Bone marrow (tissue), 2 donors: ENCODE measurements at regions not wholly inside any gene's neighbourhood (a gene's known extent, or its start where the extent isn't known, plus 50 kb on each side); places are given as distances from the start of the nearest gene placed in this dataset.
"Not testable (repeated sequence)": the region's sequence is repeated elsewhere in the genome, so short reads cannot be mapped to it uniquely, and the experiment has no call there.

Experiments used
- DNase-seq, 2 donors: peaks; one replicate each; lab custom pipeline; 2025; lab: John Stamatoyannopoulos, UW

DNA sequence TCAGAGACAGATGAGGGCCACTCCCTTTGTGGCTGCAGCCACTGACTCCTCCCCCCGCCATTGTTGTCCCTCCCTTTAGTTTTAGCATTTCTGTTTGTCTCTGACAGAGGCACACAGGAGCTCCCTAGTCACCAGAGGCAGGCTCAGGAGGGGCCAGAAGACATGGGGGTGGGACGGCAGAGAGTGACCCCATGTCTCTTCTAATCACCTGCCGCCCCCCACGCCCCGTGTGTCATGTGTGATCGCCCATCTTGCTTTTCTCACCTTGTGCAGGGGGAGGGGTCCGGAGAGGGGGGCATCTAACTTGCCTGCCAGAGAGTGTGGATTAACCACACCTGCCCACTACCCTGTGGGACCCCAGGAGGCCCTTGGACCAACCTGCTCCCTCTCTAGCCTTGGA, 246.7 kb upstream of the TP53TG3C start:
- DNase-seq, result not testable (repeated sequence)

- not testable (repeated sequence) for DNase-seq
Measured at GRCh38 chr16:32946041-32946560, 247.9 kb upstream of the TP53TG3C start.

DNA sequence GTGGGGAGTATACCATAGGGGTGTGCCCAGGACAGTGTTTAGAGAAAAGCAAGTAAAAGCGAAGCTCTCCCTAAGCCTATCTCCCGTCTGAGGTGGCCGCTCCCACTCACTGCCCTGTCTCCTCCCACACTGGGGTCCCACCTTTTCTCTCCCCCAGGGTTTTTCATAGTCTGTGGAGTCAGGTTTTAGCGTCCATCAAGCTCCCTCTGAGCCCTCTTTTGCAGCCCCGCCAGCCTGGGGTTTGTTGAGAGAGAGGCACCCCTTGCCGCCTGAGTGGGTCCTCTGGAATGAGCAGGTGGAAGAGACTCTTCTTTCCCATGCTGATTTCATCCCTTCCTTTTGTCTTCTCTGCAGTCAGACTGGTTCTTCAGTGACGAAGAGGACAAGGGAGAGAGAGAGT, 248.7 kb upstream of the TP53TG3C start:
- not testable (repeated sequence) for DNase-seq

- not testable (repeated sequence) for DNase-seq
Measured at GRCh38 chr16:32939845-32940244, 254.2 kb upstream of the TP53TG3C start.

- DNase-seq, result not testable (repeated sequence)
Measured at GRCh38 chr16:32937929-32938328, 256.1 kb upstream of the TP53TG3C start.

DNA sequence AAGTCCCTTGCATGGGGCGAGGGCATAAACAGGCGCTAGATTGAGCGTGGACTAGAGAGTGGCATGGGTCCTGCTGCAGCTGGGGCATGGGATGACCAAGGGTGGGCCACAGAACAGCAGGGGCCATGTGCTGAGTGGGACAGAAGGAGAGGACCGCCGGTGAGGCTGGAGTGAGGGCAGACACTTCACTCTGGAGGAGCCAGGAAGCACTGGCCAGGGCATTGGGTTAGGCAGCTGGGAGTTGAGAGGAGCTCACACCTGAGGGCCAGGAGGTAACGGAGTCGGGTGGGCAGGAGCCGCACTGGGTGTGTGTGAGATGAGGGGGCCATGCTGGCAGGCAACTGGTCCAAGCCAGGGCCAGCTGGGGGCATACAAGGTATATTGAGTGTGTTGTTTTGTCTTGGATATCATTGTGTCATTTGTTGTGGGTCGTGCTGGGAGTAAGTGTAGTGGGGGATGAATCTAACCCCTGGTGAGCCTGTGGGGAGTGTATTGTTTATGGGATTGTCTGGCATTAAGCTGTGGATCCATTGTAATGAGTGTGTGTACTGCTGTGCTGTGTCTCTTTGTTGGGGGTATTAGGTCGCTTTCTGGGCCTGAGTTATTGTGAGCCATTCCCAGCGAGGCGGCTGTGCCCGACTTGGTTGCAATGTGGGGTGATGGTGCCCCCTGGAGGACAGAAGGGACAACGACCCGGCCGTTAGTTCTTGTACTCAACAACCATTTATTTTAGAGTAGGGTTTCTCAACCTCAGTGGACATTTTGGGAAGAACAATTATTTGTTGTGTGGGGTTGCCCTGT, 256.5 kb upstream of the TP53TG3 start:
- DNase-seq, result not testable (repeated sequence)

GRCh38 chr16:32925192-32925591, 249.2 kb upstream of the TP53TG3 start:
- not testable (repeated sequence) for DNase-seq

DNA sequence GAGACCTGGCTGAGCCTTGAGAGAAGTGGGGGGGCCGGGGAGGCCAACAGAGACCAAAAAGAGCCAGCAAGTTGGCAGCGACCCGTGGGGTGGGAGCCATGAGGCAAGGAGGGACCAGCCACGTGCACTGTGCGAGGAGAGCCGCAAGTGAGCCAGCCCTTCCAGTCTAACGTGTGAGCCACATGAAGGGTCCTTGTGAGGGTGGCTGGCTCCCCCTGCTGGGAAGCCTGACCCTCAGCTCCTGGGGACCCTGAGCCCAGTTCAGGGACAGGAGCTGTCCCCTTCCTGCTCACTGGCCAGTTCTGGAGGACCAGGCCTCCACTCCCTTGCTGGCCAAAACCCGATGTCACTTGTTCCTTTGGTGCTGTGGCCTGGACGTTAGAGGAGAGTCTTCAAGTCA, 246.6 kb upstream of the TP53TG3 start:
- not testable (repeated sequence) for DNase-seq

DNA sequence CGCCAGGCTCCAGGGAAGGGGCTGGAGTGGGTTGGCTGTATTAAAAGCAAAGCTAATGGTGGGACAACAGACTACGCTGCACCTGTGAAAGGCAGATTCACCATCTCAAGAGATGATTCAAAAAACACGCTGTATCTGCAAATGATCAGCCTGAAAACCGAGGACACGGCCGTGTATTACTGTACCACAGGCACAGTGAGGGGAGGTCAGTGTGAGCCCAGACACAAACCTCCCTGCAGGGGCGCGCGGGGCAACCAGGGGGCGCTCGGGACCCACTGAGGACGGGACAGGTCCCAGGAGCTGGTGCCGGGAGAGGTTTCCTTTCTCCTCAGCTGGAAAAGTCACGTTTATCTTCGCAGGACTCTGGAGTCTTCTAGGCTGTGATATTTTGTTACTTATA, 239.4 kb upstream of the TP53TG3 start:
- DNase-seq, result not testable (repeated sequence)

DNA sequence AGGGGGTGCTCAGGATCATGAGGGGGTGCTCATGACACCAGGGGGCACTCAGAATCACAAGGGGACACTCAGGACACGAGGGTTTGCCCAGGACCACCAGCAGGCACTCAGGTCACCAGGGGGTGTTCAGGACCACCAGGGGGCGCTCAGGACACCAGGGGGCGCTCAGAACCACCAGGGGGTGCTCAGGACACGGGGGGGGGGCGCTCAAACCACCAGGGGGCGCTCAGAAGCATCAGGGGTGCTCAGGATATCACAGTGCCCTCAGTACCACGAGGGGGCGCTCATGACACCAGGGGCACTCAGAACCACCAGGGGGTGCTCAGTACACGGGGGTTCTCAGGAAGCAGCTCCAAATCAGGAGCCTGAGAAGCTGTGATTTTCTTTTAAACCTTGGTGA, 221.8 kb upstream of the TP53TG3 start:
- DNase-seq, result peak in 1 of 2 donors; percentile 0

DNA sequence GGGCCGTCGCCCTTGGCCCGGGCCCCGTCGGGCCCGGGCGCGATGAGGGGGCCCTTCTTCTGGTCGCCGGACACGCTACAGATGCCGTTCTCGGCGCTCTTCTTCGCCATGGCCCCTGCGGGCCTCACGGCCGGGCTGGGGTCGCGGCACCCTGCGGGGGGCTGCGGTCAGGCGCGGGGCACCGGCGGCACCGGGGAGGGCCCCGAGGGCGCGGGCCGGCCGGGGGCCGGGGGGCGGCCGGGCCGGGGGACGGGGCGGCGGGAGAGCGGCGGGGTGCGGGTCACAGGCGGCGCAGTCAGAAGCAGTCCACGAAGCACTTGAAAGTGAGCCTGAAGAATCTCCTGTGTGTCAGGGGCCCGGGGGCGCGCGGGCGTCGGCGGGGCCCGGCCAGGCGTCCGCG, 209.4 kb upstream of the TP53TG3 start:
- not testable (repeated sequence) for DNase-seq

GRCh38 chr16:32884556-32884955, 208.6 kb upstream of the TP53TG3 start:
- not testable (repeated sequence) for DNase-seq

- DNase-seq, result not testable (repeated sequence)
Measured at GRCh38 chr16:32882328-32882857, 206.4 kb upstream of the TP53TG3 start.

DNA sequence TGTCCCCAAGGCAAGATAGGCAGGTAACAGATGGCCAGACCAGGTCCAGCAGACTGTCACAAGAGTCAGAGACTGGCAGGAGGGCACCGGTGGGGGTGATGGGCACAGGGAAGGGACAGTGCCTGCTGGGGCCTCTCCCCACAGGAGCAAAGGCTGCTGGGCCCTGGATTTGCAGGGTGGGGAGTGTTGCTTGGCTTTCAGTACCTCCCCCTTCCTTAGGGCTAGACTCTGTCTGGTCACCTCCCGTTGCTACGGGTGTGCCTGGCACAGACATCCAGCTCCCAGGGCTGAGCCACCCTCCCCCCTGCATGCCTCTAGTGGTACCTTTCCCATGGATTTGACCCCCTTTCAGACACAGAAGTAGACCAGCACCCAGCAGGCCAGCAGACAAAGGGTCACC, 205.7 kb upstream of the TP53TG3 start:
- not testable (repeated sequence) for DNase-seq

DNA sequence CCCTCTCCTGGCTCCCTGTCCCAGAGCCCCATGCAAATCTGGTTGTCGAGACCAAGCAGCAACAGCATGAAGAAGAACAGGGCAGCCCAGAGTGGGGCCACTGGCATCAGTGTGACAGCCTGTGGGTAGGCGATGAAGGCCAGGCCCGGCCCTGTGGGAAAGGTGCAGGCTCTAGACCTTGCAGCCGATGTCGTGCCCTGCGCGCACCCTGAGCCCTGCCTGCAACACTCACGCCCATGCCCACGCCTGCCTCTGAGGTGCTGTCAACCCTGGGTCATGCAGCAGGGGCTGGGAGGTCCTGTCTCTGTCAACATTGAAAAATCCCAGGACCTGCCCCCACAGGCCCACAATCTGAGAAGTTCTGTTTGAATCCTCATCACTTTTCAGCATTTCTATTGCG, 204.0 kb upstream of the TP53TG3 start:
- DNase-seq, result not testable (repeated sequence)

DNA sequence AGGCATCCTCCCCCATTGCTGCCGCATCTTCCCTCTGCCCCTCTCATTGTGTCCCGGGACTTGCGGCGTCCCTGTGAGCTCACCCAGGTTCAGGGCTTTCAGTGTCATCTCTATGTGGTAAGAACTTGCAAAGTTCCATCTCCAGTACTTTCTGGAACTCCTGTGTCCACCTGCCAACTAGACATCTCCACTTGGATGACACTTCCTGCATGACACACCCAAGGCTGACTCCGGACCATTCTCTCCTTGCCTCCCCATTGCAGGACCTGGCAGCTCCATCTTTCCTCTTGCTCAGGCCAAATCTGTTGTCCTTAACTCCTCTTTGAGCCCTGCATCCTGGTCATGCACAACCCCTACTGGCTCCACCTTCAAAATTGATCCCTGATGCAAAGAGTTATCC, 200.8 kb upstream of the TP53TG3 start:
- not testable (repeated sequence) for DNase-seq

DNA sequence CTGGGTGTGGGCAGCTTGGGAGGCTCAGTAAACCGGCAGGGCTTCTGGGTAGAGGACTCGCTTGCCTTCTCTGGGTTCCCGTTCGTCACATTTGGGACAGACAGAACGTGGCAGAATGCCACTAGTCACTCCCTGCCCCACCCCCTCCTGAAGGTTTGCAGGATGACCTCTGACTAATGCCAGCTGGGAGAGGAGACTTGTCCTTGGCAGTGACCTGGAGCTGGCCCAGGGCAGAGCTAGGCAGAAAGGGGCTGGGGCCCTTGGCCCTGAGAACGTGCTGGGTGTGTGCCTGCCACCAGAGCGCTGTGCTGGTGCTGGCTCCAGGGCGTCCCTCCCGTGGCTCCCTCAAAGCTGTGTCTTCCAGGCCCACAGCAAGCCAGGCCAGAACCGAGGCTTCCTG, 197.8 kb upstream of the TP53TG3 start:
- not testable (repeated sequence) for DNase-seq

DNA sequence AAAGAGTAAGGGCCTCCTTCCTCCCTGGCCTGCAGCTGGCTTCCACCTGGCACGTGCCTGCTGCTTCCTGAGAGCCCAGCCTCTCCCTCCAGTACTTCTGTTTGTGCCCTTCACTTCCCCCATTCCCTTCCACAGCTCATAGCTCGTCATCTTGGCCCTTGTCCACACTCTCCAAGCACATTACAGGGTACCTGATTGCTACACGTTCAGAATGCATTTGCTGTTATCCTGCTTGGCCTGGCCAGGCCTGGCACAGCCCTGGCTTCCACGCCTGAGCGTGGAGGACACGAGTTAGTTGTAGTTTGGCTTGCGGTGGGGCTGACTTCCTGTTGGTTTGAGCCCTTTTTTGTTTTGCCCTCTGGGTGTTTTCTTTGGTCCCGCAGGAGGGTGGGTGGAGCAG, 197.2 kb upstream of the TP53TG3 start:
- not testable (repeated sequence) for DNase-seq

GRCh38 chr16:32870628-32871027, 194.7 kb upstream of the TP53TG3 start:
- not testable (repeated sequence) for DNase-seq

- not testable (repeated sequence) for DNase-seq
Measured at GRCh38 chr16:32868334-32868733, 192.4 kb upstream of the TP53TG3 start.

DNA sequence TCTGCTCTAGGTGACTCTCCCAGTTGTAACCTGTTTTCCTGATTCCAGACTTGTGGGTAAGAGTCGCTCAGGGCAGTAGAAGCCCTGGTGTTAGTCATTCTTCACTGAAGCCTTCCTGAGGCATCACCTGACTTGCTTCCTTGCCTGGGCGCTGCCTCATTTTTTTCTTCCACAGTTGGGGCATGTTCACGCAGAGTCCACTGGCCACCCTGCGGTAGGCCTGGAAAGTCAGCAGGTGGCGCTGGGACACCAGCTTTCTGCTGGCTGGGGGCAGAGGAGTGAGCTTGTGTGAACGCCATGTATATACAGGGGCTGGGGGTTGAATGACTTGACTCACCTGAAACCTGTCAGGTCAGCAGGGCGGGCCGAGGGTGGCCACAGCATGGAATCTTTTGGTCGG, 189.3 kb upstream of the TP53TG3 start:
- not testable (repeated sequence) for DNase-seq

DNA sequence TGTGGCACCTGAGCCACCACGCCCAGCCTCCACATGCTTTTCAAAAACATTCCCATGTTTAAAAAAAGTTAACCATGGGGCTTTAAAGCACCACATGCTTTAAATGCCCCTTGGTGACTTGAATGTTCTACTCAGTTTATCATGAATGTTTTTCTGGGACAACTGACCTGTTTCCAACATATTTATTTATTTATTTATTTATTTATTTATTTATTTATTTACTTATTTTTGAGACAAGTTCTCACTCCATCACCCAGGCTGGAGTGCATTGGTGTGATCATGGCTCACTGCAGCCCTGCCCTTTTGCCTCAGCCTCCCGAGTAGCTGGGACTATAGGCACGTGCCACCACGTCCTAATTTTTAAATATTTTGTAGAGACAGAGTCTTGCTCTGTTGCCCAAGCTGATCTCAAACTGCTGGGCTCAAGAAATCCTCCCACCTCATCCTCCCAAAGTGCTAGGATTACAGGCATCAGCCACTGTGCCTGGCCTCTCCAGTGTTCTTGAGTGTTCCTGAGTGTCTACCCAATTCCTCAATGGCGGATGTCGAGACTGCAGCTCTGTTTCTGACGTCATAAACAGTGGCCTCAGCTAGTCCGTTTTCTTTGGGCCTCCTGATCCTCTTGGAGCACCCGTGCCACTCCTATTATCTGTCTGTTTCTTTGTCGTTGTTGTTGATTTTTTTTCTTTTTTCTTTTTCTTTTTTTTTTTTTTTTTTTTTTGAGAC, 185.7 kb upstream of the TP53TG3 start:
- not testable (repeated sequence) for DNase-seq

- DNase-seq, result not testable (repeated sequence)
Measured at GRCh38 chr16:32847379-32847778, 171.4 kb upstream of the TP53TG3 start.
